AG04450 (cell line): ENCODE measurements at regions not wholly inside any gene's neighbourhood (a gene's known extent, or its start where the extent isn't known, plus 50 kb on each side); places are given as distances from the start of the nearest gene placed in this dataset.

ENCODE experiments used
- CTCF ChIA-PET: fragments of 300-600, 350-600 bp; formaldehyde crosslinking; extraction: SDS; loops from one replicate; lab custom pipeline; 2022; ENCODE audit warnings: antibody characterized with exemption, inconsistent platforms; lab: Charles Lee
- POLR2A ChIA-PET: fragments of 350-600 bp; formaldehyde crosslinking; extraction: SDS; loops from one replicate; lab custom pipeline; 2021; ENCODE audit warnings: antibody characterized with exemption, inconsistent platforms; lab: Yijun Ruan, JAX
- DNase-seq: peaks from one replicate; pipeline ENCODE4 v3.0.0-alpha.2; 2011; ENCODE audit warnings: low read depth, low spot score
- H3K27ac ChIP-seq: one replicate; pipeline ENCODE4 v1.5.1; 2012; ENCODE audit warnings: low read depth, low read length, control low read depth
- H3K27me3 ChIP-seq: one replicate; pipeline ENCODE4 v1.6.0; 2012; ENCODE audit warnings: low read length; ENCODE audit not compliant: control insufficient read depth, insufficient read depth
- H3K4me3 ChIP-seq: 2 replicates; pipeline ENCODE4 v1.5.1; 2011; ENCODE audit warnings: mild to moderate bottlenecking, low read depth, low read length, control low read depth
- H3K9me3 ChIP-seq: 2 replicates; pipeline ENCODE4 v1.5.1; 2012; ENCODE audit warnings: low read length; ENCODE audit not compliant: control insufficient read depth, insufficient read depth
- CTCF ChIP-seq: IDR thresholded peaks from 2 replicates; pipeline ENCODE4 v1.5.1; 2011; ENCODE audit warnings: low read depth, low read length, control low read depth, inconsistent platforms

DNA sequence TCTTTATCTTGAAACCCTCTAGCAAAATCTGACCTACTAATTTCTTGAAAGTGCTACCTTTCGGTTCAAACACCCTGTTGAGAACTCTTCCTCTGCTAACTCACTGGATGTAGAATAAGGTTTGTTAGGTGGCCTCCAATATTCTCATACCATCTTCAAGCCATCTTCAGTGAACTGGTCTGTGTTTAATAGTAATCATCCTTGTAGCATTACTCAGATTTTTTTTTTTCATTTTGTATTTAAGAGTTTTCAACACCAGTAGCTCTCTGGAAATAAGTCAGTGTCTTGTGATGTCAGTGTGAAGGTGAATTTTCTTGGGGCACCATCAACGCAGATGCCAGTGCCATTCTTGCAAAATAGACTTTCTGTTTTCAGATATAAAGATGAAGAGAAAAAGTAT lies 140.6 kb upstream of the AHI1 start:
- Histone ChIP-seq H3K4me3 (no peak overlapping the region), H3K27me3 (no peaks in the 10 kb centered on the region), H3K27ac (no peak overlapping the region), H3K9me3 (no peaks in the 10 kb centered on the region)
- TF ChIP-seq CTCF = no peak
- ChIA-PET CTCF (interaction anchor here (0.6 kb wide), 1 partner anchor 55 kb away, joined by 3 read pairs; no protein-coding TSS in a partner anchor), POLR2A (no interaction called here)
- DNase-seq = no peak

DNA sequence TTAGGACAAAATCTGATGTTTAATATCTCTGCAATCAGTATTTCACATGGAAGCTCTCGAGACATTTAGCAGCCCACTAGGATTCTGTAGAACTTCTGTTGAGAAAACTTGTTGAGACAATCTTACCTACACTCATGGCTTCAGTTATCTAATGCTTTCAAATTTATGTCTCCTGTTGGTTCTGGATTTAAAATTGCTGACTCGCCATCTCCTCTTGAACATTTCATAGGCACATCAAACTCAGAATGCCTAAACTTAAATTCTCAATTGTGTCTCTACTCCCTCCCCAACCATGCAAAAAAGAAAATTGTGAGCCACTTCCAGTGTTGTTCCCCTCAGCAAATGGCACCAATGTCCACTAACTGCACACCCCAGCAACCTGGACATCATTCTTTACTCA lies 142.5 kb upstream of the AHI1 start:
- DNase-seq = no peak
- no peaks in the 10 kb centered on the region for H3K27me3 ChIP-seq
- H3K9me3 ChIP-seq = no peaks in the 10 kb centered on the region
- no peak for TF ChIP-seq CTCF
- CTCF ChIA-PET = no interaction called here
- POLR2A ChIA-PET = no interaction called here
- H3K27ac ChIP-seq = no peak overlapping the region
- H3K4me3 ChIP-seq = no peak overlapping the region

DNA sequence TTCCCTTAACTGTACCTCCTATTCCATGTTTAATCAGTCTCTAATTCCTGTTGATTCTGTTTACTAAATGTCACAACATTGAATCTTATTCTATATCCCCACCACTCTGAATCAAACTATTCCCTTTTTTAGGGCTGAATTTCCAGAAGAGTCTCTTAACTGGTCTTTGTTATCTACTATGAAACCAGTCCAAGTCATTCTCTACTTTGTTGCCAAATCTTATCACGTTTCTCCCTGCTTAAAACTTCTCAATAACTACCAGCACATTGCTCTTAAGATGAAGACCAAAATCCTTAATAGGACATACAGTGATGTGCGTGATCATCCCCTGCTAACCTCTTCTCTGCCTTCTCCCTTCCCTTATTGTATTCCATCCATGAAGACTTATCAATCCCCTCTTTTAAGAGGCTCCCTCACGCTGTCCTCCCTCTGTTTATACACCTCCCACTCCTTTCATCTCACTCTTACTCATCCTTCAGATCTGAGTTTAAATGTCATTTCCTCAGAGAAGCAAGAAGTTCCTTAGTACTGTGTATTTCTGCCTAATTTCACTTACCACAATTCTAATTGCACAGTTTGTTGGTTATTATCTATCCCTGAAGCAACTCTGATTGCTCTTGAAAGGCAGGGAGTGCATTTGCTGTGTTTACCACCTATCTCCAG lies 143.0 kb upstream of the AHI1 start:
- ChIA-PET POLR2A (no interaction called here), CTCF (no interaction called here)
- no peak overlapping the region for H3K27ac ChIP-seq
- H3K9me3 ChIP-seq = no peaks in the 10 kb centered on the region
- no peak overlapping the region for H3K4me3 ChIP-seq
- no peak for DNase-seq
- TF ChIP-seq CTCF = no peak
- no peaks in the 10 kb centered on the region for H3K27me3 ChIP-seq

- no peak for DNase-seq
- no peak overlapping the region for H3K4me3 ChIP-seq
- ChIA-PET POLR2A (no interaction called here), CTCF (no interaction called here)
- no peaks in the 10 kb centered on the region for H3K9me3 ChIP-seq
- H3K27ac ChIP-seq = no peak overlapping the region
- TF ChIP-seq CTCF = no peak
- H3K27me3 ChIP-seq = no peaks in the 10 kb centered on the region
Observed at GRCh38 chr6:135642912-135643311, 145.4 kb upstream of the AHI1 start.

GRCh38 chr6:135644394-135644793 lies 146.9 kb upstream of the AHI1 start:
- Histone ChIP-seq H3K9me3 (no peaks in the 10 kb centered on the region), H3K27ac (no peak overlapping the region), H3K27me3 (no peaks in the 10 kb centered on the region), H3K4me3 (no peak overlapping the region)
- TF ChIP-seq CTCF = no peak
- ChIA-PET CTCF (interaction anchor here (0.7 kb wide), 1 partner anchor 12 kb away, joined by 3 read pairs; no protein-coding TSS in a partner anchor), POLR2A (no interaction called here)
- no peak for DNase-seq
